BJ (cell line): ENCODE measurements at regions not wholly inside any gene's neighbourhood (a gene's known extent, or its start where the extent isn't known, plus 50 kb on each side); places are given as distances from the start of the nearest gene placed in this dataset.

Experiments
- CTCF ChIA-PET: fragments of 350-600 bp; formaldehyde crosslinking; extraction: SDS; loops from one replicate; lab custom pipeline; 2021; ENCODE audit warnings: antibody characterized with exemption, inconsistent platforms; lab: Yijun Ruan, JAX
- POLR2A ChIA-PET: fragments of 300-600 bp; sonication (Branson Sonifier 250); formaldehyde crosslinking; extraction: SDS; loops from one replicate; lab custom pipeline; 2021; ENCODE audit warnings: antibody characterized with exemption; lab: Charles Lee
- DNase-seq: peaks from one replicate; pipeline ENCODE4 v3.0.0-alpha.2; 2011; ENCODE audit warnings: low read depth
- H3K27me3 ChIP-seq: 2 replicates; pipeline ENCODE4 v1.6.0; 2011; ENCODE audit warnings: low read length; ENCODE audit not compliant: control insufficient read depth, insufficient read depth
- H3K36me3 ChIP-seq: 2 replicates; pipeline ENCODE4 v1.5.1; 2011; ENCODE audit warnings: low read length; ENCODE audit not compliant: control insufficient read depth, insufficient read depth
- H3K4me3 ChIP-seq: 2 replicates; pipeline ENCODE4 v1.5.1; 2011; ENCODE audit warnings: low read depth, mild to moderate bottlenecking, control low read depth, low read length
- TF ChIP-seq, protein P1 (sequence below): IDR thresholded peaks from 2 replicates; pipeline ENCODE4 v1.5.1; 2011; ENCODE audit warnings: low read depth, mild to moderate bottlenecking, control low read depth, inconsistent platforms, low read length, moderate library complexity; ENCODE audit not compliant: insufficient read depth

DNA sequence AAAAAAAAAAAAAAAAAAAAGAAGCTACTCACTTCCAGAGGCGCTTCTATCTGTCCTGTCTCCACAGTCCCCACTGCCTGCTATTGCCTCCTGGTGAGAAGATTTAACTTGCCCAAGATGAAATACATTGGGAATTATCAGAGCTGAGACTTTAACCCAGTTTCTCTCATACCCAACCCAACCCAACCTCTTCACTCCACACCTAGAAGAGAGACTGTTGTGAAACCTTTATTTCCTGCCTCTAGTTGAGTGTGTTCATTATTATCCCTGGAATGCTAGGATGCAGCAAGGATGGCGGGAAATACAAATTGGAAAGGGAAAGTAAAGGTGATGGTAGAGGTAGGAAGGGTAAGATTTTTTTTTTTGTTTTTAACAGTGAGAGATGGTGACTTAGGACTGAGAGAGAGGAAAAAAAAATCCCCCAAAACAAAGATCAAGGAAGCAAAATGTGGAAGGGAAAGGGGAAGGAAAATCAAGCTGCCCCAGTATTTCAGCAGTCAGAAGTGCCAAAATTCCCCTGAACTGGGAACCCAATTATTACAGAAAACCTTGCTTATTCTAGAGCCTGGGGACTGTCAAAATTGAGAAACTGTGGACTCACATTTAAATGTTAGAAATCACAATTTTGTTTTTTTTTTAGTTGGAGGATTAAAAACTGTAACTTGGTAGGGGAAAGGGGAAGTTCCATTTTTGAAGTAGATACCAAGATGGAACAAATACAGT is 253.0 kb downstream of the PTTG2 start:
- no peak overlapping the region for H3K4me3 ChIP-seq
- POLR2A ChIA-PET = interaction anchor here (0.7 kb wide), 1 partner anchor 453 kb away, joined by 6 read pairs; no protein-coding TSS in a partner anchor
- no peaks in the 10 kb centered on the region for H3K36me3 ChIP-seq
- TF ChIP-seq, protein P1, sequence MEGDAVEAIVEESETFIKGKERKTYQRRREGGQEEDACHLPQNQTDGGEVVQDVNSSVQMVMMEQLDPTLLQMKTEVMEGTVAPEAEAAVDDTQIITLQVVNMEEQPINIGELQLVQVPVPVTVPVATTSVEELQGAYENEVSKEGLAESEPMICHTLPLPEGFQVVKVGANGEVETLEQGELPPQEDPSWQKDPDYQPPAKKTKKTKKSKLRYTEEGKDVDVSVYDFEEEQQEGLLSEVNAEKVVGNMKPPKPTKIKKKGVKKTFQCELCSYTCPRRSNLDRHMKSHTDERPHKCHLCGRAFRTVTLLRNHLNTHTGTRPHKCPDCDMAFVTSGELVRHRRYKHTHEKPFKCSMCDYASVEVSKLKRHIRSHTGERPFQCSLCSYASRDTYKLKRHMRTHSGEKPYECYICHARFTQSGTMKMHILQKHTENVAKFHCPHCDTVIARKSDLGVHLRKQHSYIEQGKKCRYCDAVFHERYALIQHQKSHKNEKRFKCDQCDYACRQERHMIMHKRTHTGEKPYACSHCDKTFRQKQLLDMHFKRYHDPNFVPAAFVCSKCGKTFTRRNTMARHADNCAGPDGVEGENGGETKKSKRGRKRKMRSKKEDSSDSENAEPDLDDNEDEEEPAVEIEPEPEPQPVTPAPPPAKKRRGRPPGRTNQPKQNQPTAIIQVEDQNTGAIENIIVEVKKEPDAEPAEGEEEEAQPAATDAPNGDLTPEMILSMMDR = no peak
- no peak for DNase-seq
- CTCF ChIA-PET = interaction anchor here (1.0 kb wide), 1 partner anchor 14 kb away, joined by 3 read pairs; no protein-coding TSS in a partner anchor
- no peaks in the 10 kb centered on the region for H3K27me3 ChIP-seq

DNA sequence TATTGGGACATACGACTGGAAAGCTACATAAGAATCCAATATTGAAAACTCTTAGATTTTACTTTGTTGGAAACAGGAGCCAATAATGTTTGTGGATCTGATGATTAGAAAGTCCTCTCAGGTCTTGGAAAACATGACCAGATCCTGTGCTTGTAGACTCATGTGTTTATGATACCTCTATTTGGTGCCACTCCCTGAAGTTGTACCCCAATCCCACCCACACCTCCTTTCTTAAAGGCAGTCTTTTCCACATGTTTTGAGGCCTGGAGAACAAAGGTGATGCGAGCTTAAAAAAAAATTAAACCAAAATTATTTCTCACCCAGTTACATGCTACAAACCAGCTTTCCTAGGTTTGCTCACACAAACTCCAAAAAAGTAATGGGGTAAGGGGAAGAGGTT is 262.7 kb downstream of the PTTG2 start:
- POLR2A ChIA-PET = no interaction called here
- H3K36me3 ChIP-seq = no peaks in the 10 kb centered on the region

DNA sequence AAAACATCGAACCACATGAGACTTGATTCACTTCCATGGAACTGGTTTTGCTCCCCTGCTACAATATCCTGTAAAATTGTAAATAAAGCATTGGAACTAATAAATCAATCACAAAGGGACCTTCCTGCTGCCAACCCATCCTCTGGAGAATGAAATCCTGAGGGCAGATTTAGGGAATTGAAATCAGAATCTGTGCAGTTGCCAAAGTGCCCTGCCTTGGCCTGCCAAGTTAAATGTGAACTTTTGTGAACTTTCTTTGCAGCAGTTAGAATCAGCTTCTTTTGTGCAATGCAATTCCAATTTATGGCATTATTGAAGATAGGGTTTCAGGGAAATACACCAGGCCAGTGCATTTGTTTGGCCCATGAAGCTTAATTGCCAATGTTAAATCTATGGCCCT is 263.1 kb downstream of the PTTG2 start:
- POLR2A ChIA-PET = no interaction called here
- no peak for DNase-seq
- Histone ChIP-seq H3K27me3 (no peaks in the 10 kb centered on the region; the same call in 1 of the 2 replicates), H3K4me3 (no peak overlapping the region), H3K36me3 (no peaks in the 10 kb centered on the region)
- TF ChIP-seq, protein P1 = no peak
- CTCF ChIA-PET = no interaction called here

More for the DNA sequence above, 262.7 kb downstream of the PTTG2 start:
- H3K27me3 ChIP-seq = no peaks in the 10 kb centered on the region; the same call in 1 of the 2 replicates
- no peak overlapping the region for H3K4me3 ChIP-seq
- DNase-seq = no peak
- CTCF ChIA-PET = no interaction called here
- TF ChIP-seq, protein P1 = no peak

DNA sequence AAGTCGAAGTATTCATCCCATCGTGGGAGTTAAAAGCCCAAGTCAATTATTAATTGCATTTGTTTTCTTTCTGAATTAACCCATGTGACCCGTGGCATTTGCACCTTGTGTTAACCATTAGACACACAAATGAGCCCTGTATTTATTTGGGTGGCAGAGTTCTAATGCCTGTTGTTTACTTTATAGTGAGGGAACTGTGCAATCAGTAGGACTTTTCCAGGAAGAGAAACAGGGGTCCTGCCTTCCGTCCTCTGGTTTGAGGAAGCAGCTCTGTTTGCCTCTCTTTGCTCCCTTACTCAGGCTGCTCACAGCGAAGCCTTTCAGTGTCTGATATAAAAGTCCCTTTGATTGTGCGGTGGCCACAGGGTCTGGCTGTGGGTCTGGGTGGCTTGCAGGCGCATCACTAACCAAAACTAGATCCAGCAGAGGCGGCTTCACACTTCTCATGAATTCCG is 263.6 kb downstream of the PTTG2 start:
- H3K4me3 ChIP-seq = no peak overlapping the region
- ChIA-PET CTCF (no interaction called here), POLR2A (no interaction called here)
- TF ChIP-seq, protein P1 = no peak
- no peak for DNase-seq
- no peaks in the 10 kb centered on the region for H3K36me3 ChIP-seq
- no peaks in the 10 kb centered on the region; the same call in 1 of the 2 replicates for H3K27me3 ChIP-seq

DNA sequence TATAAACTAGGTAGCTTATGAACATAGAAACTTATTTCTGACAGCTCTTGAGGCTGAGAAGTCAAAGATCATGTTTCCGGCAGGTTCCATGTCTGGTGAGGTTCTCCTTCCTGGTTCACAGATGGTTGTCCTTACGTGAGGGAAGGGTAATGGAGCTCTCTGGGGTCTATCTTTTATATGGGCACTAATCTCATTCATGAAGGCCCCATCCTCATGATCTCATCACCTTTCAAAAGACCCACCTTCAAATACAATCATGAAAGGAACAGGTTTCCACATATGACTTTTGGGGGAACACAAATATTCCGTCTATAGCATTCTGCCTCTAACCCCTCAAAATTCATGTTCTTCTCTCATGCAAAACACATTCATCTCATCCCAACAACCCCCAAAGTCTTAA is 264.7 kb downstream of the PTTG2 start:
- POLR2A ChIA-PET = no interaction called here
- TF ChIP-seq, protein P1 = no peak
- CTCF ChIA-PET = no interaction called here

More for the DNA sequence above, 264.7 kb downstream of the PTTG2 start:
- no peaks in the 10 kb centered on the region for H3K36me3 ChIP-seq
- H3K4me3 ChIP-seq = no peak overlapping the region
- DNase-seq = no peak
- H3K27me3 ChIP-seq = no peaks in the 10 kb centered on the region; the same call in 1 of the 2 replicates
